RWPE1 (cell line): ENCODE measurements at regions not wholly inside any gene's neighbourhood (a gene's known extent, or its start where the extent isn't known, plus 50 kb on each side); places are given as distances from the start of the nearest gene placed in this dataset.

Experiments used
- CTCF ChIA-PET: fragments of 350-600 bp; sonication (Branson Sonifier 250); formaldehyde crosslinking; extraction: SDS; loops from one replicate; lab custom pipeline; 2021; lab: Yijun Ruan, JAX
- POLR2A ChIA-PET: fragments of 400-600 bp; formaldehyde crosslinking; extraction: SDS; loops from one replicate; lab custom pipeline; 2020; ENCODE audit warnings: antibody characterized with exemption; ENCODE audit not compliant: low non-redundant PET; lab: Yijun Ruan, JAX
- DNase-seq: peaks from one replicate; pipeline ENCODE4 v3.0.0; 2012; ENCODE audit warnings: low spot score
- H3K27ac ChIP-seq: fragments of 450-650 bp; 2 replicates; pipeline ENCODE4 v1.5.1; 2017
- CTCF ChIP-seq: fragments of 450-650 bp; conservative IDR thresholded peaks from 2 replicates; pipeline ENCODE4 v1.5.1; 2017; ENCODE audit warnings: low read depth, mild to moderate bottlenecking

DNA sequence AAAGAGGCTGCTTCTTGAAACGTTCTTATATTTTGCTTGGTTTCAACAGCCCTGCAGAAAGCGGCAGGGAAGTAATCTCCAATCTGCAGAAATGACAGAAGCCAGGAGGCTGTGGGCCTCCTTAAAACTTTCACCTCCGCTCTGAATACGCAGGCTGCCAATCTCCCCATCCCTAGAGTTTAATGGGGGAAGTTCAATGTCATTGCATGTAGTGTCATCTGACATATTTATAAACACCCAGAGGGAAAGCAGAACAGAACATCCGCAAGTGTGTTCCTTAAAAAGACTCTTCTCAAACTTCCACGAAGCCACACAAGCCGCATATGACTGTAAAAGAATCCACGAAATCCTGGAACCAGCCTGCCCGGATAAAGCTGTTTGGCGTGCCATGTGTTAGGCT, 148.8 kb upstream of the TBL1X start:
- H3K27ac ChIP-seq: no peak overlapping the region
- DNase-seq: no peak
- TF ChIP-seq CTCF: no peak
- ChIA-PET POLR2A (no interaction called here), CTCF (no interaction called here)

- no peak for DNase-seq
- TF ChIP-seq CTCF: no peak
- POLR2A ChIA-PET: no interaction called here
- CTCF ChIA-PET: no interaction called here
- H3K27ac ChIP-seq: no peak overlapping the region
Observed at GRCh38 chrX:9317176-9317575, 147.7 kb upstream of the TBL1X start.

- POLR2A ChIA-PET: no interaction called here
- no peak overlapping the region for H3K27ac ChIP-seq
- no peak for DNase-seq
- CTCF ChIA-PET: interaction anchor here (0.7 kb wide), 1 partner anchor 99 kb away, joined by 3 read pairs; no protein-coding TSS in a partner anchor
- TF ChIP-seq CTCF: no peak
Observed at GRCh38 chrX:9318213-9318612, 146.6 kb upstream of the TBL1X start.

- CTCF ChIA-PET: no interaction called here
- POLR2A ChIA-PET: no interaction called here
- no peak overlapping the region for H3K27ac ChIP-seq
- DNase-seq: no peak
- TF ChIP-seq CTCF: no peak
Observed at GRCh38 chrX:9318766-9319165, 146.1 kb upstream of the TBL1X start.

DNA sequence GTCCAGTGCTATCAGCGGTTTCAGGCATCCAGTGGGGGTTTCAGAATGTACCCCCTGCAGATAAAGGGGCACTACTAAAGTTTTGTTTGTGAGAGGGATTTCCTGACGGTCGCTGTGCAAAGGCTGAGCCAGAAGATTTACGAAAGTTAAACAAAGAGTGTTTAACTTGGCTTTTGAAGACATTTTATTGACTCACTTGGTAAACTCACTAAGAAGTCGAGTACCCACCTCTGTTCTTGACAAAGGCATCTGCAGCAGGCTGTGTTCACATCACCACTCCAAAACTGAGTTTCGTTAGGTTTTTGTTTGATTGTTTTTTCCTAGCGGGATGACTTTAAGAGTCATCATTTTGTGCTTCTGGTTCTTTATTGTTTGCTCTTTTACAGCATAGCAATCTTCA, 143.9 kb upstream of the TBL1X start:
- ChIA-PET CTCF (no interaction called here), POLR2A (no interaction called here)
- no peak overlapping the region for H3K27ac ChIP-seq
- no peak for TF ChIP-seq CTCF
- DNase-seq: no peak

GRCh38 chrX:9324676-9325075, 140.2 kb upstream of the TBL1X start:
- H3K27ac ChIP-seq: no peak overlapping the region
- ChIA-PET CTCF (no interaction called here), POLR2A (no interaction called here)
- no peak for DNase-seq
- TF ChIP-seq CTCF: no peak

- ChIA-PET CTCF (no interaction called here), POLR2A (no interaction called here)
- no peak for TF ChIP-seq CTCF
- DNase-seq: no peak
- no peak overlapping the region for H3K27ac ChIP-seq
Observed at GRCh38 chrX:9326369-9326768, 138.5 kb upstream of the TBL1X start.
